ENCODE measurements at regions not wholly inside any gene's neighbourhood (a gene's known extent, or its start where the extent isn't known, plus 50 kb on each side); places are given as distances from the start of the nearest gene placed in this dataset.

- Histone ChIP-seq H3K4me1 (no peaks in the 10 kb centered on the region), H3K36me3 (no peaks in the 10 kb centered on the region), H3K27me3 (ENCODE audit: low read depth) (no peaks in the 10 kb centered on the region), H3K4me3 (no peak overlapping the region), H3K9me3 (no peaks in the 10 kb centered on the region), H3K27ac (no peak overlapping the region)
- no peak for TF ChIP-seq CTCF (IDR thresholded peaks at IDR 0.05)
- intact Hi-C loops (cut with DNase I), result no loop called here
- no peak for ATAC-seq
- DNase-seq, result no peak
Observed at GRCh38 chr6:92044312-92044711, 1375.0 kb downstream of the EPHA7 start.

- DNase-seq, result no peak
- H3K27ac ChIP-seq, result no peak overlapping the region
- no peaks in the 10 kb centered on the region for H3K36me3 ChIP-seq
- H3K27me3 ChIP-seq (ENCODE audit: low read depth), result no peaks in the 10 kb centered on the region
- no peak overlapping the region for H3K4me3 ChIP-seq
- intact Hi-C loops (cut with DNase I), result no loop called here
- no peak for TF ChIP-seq CTCF (IDR thresholded peaks at IDR 0.05)
- ATAC-seq, result no peak
- no peaks in the 10 kb centered on the region for H3K9me3 ChIP-seq
- no peaks in the 10 kb centered on the region for H3K4me1 ChIP-seq
Observed at GRCh38 chr6:92043777-92044176, 1375.6 kb downstream of the EPHA7 start.

GRCh38 chr6:92026878-92027277 is 1392.5 kb downstream of the EPHA7 start:
- DNase-seq (no peak), ATAC-seq (no peak)
- TF ChIP-seq CTCF (IDR thresholded peaks at IDR 0.05), result no peak
- intact Hi-C loops (cut with DNase I), result no loop called here
- no peaks in the 10 kb centered on the region for H3K27me3 ChIP-seq (ENCODE audit: low read depth)
- no peaks in the 10 kb centered on the region for H3K36me3 ChIP-seq
- H3K27ac ChIP-seq, result no peak overlapping the region
- H3K4me1 ChIP-seq, result no peaks in the 10 kb centered on the region
- no peak overlapping the region for H3K4me3 ChIP-seq
- no peaks in the 10 kb centered on the region for H3K9me3 ChIP-seq

- no peak for TF ChIP-seq CTCF (IDR thresholded peaks at IDR 0.05)
- Histone ChIP-seq H3K9me3 (no peaks in the 10 kb centered on the region), H3K4me1 (no peaks in the 10 kb centered on the region), H3K36me3 (no peaks in the 10 kb centered on the region), H3K4me3 (no peak overlapping the region), H3K27me3 (ENCODE audit: low read depth) (no peaks in the 10 kb centered on the region), H3K27ac (no peak overlapping the region)
- no peak for DNase-seq
- no peak for ATAC-seq
- intact Hi-C loops (cut with DNase I), result no loop called here
Observed at GRCh38 chr6:92024881-92025280, 1394.5 kb downstream of the EPHA7 start.

GRCh38 chr6:92024110-92024509 is 1395.2 kb downstream of the EPHA7 start:
- no peaks in the 10 kb centered on the region for H3K4me1 ChIP-seq
- intact Hi-C loops (cut with DNase I), result no loop called here
- H3K27ac ChIP-seq, result no peak overlapping the region
- no peaks in the 10 kb centered on the region for H3K27me3 ChIP-seq (ENCODE audit: low read depth)
- no peak for DNase-seq
- H3K9me3 ChIP-seq, result no peaks in the 10 kb centered on the region
- no peaks in the 10 kb centered on the region for H3K36me3 ChIP-seq
- H3K4me3 ChIP-seq, result no peak overlapping the region
- no peak for ATAC-seq
- no peak for TF ChIP-seq CTCF (IDR thresholded peaks at IDR 0.05)

- H3K36me3 ChIP-seq, result no peaks in the 10 kb centered on the region
- no peak for TF ChIP-seq CTCF (IDR thresholded peaks at IDR 0.05)
- no peaks in the 10 kb centered on the region for H3K9me3 ChIP-seq
- no peak overlapping the region for H3K27ac ChIP-seq
- no peak for ATAC-seq
- H3K4me1 ChIP-seq, result no peaks in the 10 kb centered on the region
- no peaks in the 10 kb centered on the region for H3K27me3 ChIP-seq (ENCODE audit: low read depth)
- no peak for DNase-seq
- no peak overlapping the region for H3K4me3 ChIP-seq
- intact Hi-C loops (cut with DNase I), result no loop called here
Observed at GRCh38 chr6:92023410-92023966, 1395.9 kb downstream of the EPHA7 start.

All from lower lobe of right lung (tissue), 2 donors.